Fibroblast of villous mesenchyme (primary cell): ENCODE measurements at regions not wholly inside any gene's neighbourhood (a gene's known extent, or its start where the extent isn't known, plus 50 kb on each side); places are given as distances from the start of the nearest gene placed in this dataset.
A peak's percentile ranks its signal among the peaks of the same experiment; 100 is the strongest.

Experiments used
- DNase-seq: peaks from one replicate; pipeline ENCODE4 v3.0.0-alpha.2; 2010; ENCODE audit warnings: low read depth
- H3K4me3 ChIP-seq: 2 replicates; pipeline ENCODE4 v1.5.1; 2011; ENCODE audit warnings: low read depth, mild to moderate bottlenecking, low read length
- CTCF ChIP-seq: IDR thresholded peaks from 2 replicates; pipeline ENCODE4 v1.5.1; 2012; ENCODE audit warnings: low read depth, mild to moderate bottlenecking, low read length; ENCODE audit not compliant: insufficient read depth

GRCh38 chr20:56859801-56860261, 230.7 kb downstream of the TFAP2C start:
- no peak for TF ChIP-seq CTCF
- peak; percentile 59 for DNase-seq
- H3K4me3 ChIP-seq, result no peak overlapping the region

GRCh38 chr20:56860413-56860812, 231.3 kb downstream of the TFAP2C start:
- peak overlapping the region; percentile 15 for H3K4me3 ChIP-seq
- TF ChIP-seq CTCF, result no peak
- peak; percentile 86 for DNase-seq

- DNase-seq, result no peak
- TF ChIP-seq CTCF, result no peak
- H3K4me3 ChIP-seq, result no peak overlapping the region
Measured at GRCh38 chr20:56861590-56861989, 232.5 kb downstream of the TFAP2C start.

GRCh38 chr20:56865055-56865454, 235.9 kb downstream of the TFAP2C start:
- no peak for TF ChIP-seq CTCF
- no peak overlapping the region for H3K4me3 ChIP-seq
- peak; percentile 22 for DNase-seq

GRCh38 chr20:56867128-56867527, 238.0 kb downstream of the TFAP2C start:
- TF ChIP-seq CTCF, result no peak
- DNase-seq, result no peak
- H3K4me3 ChIP-seq, result no peak overlapping the region

- no peak for DNase-seq
- H3K4me3 ChIP-seq, result no peak overlapping the region
- TF ChIP-seq CTCF, result no peak
Measured at GRCh38 chr20:56868746-56869145, 239.6 kb downstream of the TFAP2C start.

- DNase-seq, result no peak
- no peak for TF ChIP-seq CTCF
- no peak overlapping the region for H3K4me3 ChIP-seq
Measured at GRCh38 chr20:56870271-56870670, 241.2 kb downstream of the TFAP2C start.
